ENCODE measurements at regions not wholly inside any gene's neighbourhood (a gene's known extent, or its start where the extent isn't known, plus 50 kb on each side); places are given as distances from the start of the nearest gene placed in this dataset.

DNA sequence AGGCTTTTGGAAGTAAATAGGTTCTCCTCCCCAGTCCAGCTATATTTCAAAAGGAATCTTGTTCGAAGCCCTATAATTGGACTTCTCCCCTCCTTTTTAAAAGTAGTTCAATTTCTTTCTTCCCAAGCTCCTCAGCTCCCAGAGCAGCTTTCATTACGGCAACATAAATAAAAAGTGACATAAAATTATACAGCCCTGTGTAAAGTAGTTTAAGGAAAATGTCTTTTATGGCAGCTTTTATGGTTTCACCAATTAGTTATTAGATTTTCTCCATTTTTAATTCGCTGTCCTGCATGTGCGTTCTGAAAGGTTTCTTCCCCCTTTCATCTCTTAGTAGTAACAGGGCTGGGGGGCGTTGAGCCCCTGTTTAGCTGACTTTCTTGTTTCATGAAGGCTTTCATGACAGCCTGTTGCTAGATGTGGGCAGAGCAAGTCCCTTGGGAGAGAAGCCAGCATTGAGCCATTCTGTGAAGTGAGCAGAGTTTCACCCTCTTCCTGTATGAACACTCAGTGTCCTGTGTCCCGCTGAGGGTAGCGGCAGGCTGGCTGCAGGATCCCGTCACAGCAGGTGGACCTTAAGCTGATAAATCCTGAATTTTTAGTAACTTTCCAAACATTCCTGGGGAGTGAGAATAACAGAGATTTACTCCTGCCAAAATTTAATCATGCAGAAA lies 229.7 kb upstream of the SPRED2 start:
- Histone ChIP-seq H3K14ac (replicated peaks; ENCODE audit: low read depth, low read length) (0 out of 2 replicates have a peak overlapping the region, but pooled peaks have one; percentile 2), H3K9ac (ENCODE audit: low read depth, low read length) (no peak overlapping the region; the same call in 1 of the 2 replicates), H3K23ac (ENCODE audit: low read depth, low read length) (no peak overlapping the region), H4K20me1 (ENCODE audit: insufficient read depth, low read length) (no peaks in the 10 kb centered on the region), H3K56ac (ENCODE audit: extremely low read depth, insufficient read depth, low read length) (no peak overlapping the region), H3K27me3 (ENCODE audit: control insufficient read depth, insufficient read depth, low read length) (peaks cover 8% of the 10 kb centered on the region), H2BK120ac (ENCODE audit: low read depth, low read length) (no peak overlapping the region), H3K36me3 (ENCODE audit: control insufficient read depth, insufficient read depth, low read length) (no peaks in the 10 kb centered on the region), H3K18ac (ENCODE audit: low read depth, low read length) (peak overlapping the region; percentile 34; the same call in 1 of the 2 replicates), H2BK15ac (ENCODE audit: low read depth, low read length) (peak overlapping the region; percentile 34; the same call in 1 of the 3 replicates), H2AK5ac (ENCODE audit: low read depth, low read length) (0 out of 2 replicates have a peak overlapping the region, but pooled peaks have one; percentile 45), H3K4ac (ENCODE audit: low read depth, low read length) (peak overlapping the region; percentile 54; the same call in 1 of the 2 replicates), H2BK5ac (ENCODE audit: low read depth, low read length, poor library complexity, severe bottlenecking) (peak overlapping the region; percentile 42), H2AFZ (replicated peaks; ENCODE audit: low read length, poor library complexity) (no peak overlapping the region), H3K4me3 (ENCODE audit: insufficient read depth, low read depth, low read length) (no peak overlapping the region), H4K8ac (ENCODE audit: low read depth in 2 of 2, low read length in 2 of 2) (no peak overlapping the region), H3K27ac (ENCODE audit: insufficient read depth, low read length) (peak overlapping the region; percentile 2), H2BK20ac (ENCODE audit: low read depth, low read length) (no peak overlapping the region), H3K4me1 (ENCODE audit: control insufficient read depth, insufficient read depth, low read length) (peaks cover 20% of the 10 kb centered on the region), H3K79me1 (ENCODE audit: low read depth in 1 of 2, low read length in 2 of 2) (no peaks in the 10 kb centered on the region), H2AK9ac (replicated peaks; ENCODE audit: low read depth, low read length, poor library complexity) (no peak overlapping the region), H4K5ac (ENCODE audit: low read depth, low read length) (no peak overlapping the region), H3K9me1 (ENCODE audit: insufficient read depth, low read length) (peaks cover 2% of the 10 kb centered on the region; the same call in 1 of the 2 replicates), H4K91ac (ENCODE audit: insufficient read depth, low read depth, low read length) (peak overlapping the region; percentile 13; the same call in 1 of the 2 replicates), H3K9me3 (ENCODE audit: control insufficient read depth, insufficient read depth, low read length) (no peaks in the 10 kb centered on the region), H3K4me2 (ENCODE audit: low read depth, low read length) (peak overlapping the region; percentile 77)
- CTCF ChIA-PET = no interaction called here
- POLR2A ChIA-PET (ENCODE audit: unreplicated experiment) = interaction anchor here (0.5 kb wide), 1 partner anchor 17 kb away, joined by 3 read pairs; no protein-coding TSS in a partner anchor
- no peak for TF ChIP-seq CTCF (conservative IDR thresholded peaks at IDR 0.05; ENCODE audit: low read depth, low read length)
- no peak for TF ChIP-seq RAD21 (IDR thresholded peaks at IDR 0.05; ENCODE audit: low read length)
- no peak for TF ChIP-seq BHLHE40 (IDR thresholded peaks at IDR 0.05; ENCODE audit: low read depth, low read length)
- TF ChIP-seq, protein P1, sequence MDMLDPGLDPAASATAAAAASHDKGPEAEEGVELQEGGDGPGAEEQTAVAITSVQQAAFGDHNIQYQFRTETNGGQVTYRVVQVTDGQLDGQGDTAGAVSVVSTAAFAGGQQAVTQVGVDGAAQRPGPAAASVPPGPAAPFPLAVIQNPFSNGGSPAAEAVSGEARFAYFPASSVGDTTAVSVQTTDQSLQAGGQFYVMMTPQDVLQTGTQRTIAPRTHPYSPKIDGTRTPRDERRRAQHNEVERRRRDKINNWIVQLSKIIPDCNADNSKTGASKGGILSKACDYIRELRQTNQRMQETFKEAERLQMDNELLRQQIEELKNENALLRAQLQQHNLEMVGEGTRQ (IDR thresholded peaks at IDR 0.05; ENCODE audit: low read depth, low read length) = no peak
- no peak for TF ChIP-seq RCOR1 (IDR thresholded peaks at IDR 0.05; ENCODE audit: insufficient replicate concordance, low read length)
- TF ChIP-seq MAFK (IDR thresholded peaks at IDR 0.05; ENCODE audit: low read depth, low read length) = no peak
- DNase-seq (peak; percentile 13), ATAC-seq (ENCODE audit: low read depth) (peak; percentile 15; the same call in 1 of the 2 replicates)
- dilution Hi-C loops (cut with HindIII; ENCODE audit: low sequenced_read_pairs, unreplicated experiment) (no loop called here), in situ Hi-C loops (cut with MboI; ENCODE audit: low sequenced_read_pairs) (no loop called here), intact Hi-C loops (cut with micrococcal nuclease) (loop anchor here (2.0 to 5.0 kb wide), 3 partner anchors 47 to 915 kb away; no protein-coding TSS in a partner anchor)
- no CpG with 5 or more reads among the region's 8 CpGs for WGBS, 2 experiments (ENCODE audit: extremely low coverage in 2 of 2, insufficient read length in 1 of 2)
- BruUV-seq (replicated peaks) = no TSS peak

Measured in IMR-90 (cell line).